ENCODE measurements at regions not wholly inside any gene's neighbourhood (a gene's known extent, or its start where the extent isn't known, plus 50 kb on each side); places are given as distances from the start of the nearest gene placed in this dataset.

GRCh38 chr6:80725156-80725930 is 618.9 kb downstream of the BCKDHB start:
- TF ChIP-seq CTCF (IDR thresholded peaks at IDR 0.05; ENCODE audit: extremely low read depth, insufficient read depth, missing control alignments), result no peak
- no peak for DNase-seq (ENCODE audit: low spot score)
- in situ Hi-C loops (cut with MboI; ENCODE audit: low pct_unique_long_range_greater_than_20kb, low sequenced_read_pairs, unreplicated experiment), result no loop called here

GRCh38 chr6:80720824-80721223 is 614.4 kb downstream of the BCKDHB start:
- TF ChIP-seq CTCF (IDR thresholded peaks at IDR 0.05; ENCODE audit: extremely low read depth, insufficient read depth, missing control alignments), result no peak
- DNase-seq (ENCODE audit: low spot score), result no peak
- in situ Hi-C loops (cut with MboI; ENCODE audit: low pct_unique_long_range_greater_than_20kb, low sequenced_read_pairs, unreplicated experiment), result no loop called here

- no peak for TF ChIP-seq CTCF (IDR thresholded peaks at IDR 0.05; ENCODE audit: extremely low read depth, insufficient read depth, missing control alignments)
- DNase-seq (ENCODE audit: low spot score), result no peak
- in situ Hi-C loops (cut with MboI; ENCODE audit: low pct_unique_long_range_greater_than_20kb, low sequenced_read_pairs, unreplicated experiment), result no loop called here
These were observed 608.0 kb downstream of the BCKDHB start for GRCh38 chr6:80714513-80714912.

- no peak for TF ChIP-seq CTCF (IDR thresholded peaks at IDR 0.05; ENCODE audit: extremely low read depth, insufficient read depth, missing control alignments)
- DNase-seq (ENCODE audit: low spot score), result no peak
- in situ Hi-C loops (cut with MboI; ENCODE audit: low pct_unique_long_range_greater_than_20kb, low sequenced_read_pairs, unreplicated experiment), result no loop called here
These were observed 592.0 kb downstream of the BCKDHB start for GRCh38 chr6:80698459-80698858.

GRCh38 chr6:80696268-80696667 is 589.8 kb downstream of the BCKDHB start:
- in situ Hi-C loops (cut with MboI; ENCODE audit: low pct_unique_long_range_greater_than_20kb, low sequenced_read_pairs, unreplicated experiment), result no loop called here
- no peak for DNase-seq (ENCODE audit: low spot score)
- no peak for TF ChIP-seq CTCF (IDR thresholded peaks at IDR 0.05; ENCODE audit: extremely low read depth, insufficient read depth, missing control alignments)

GRCh38 chr6:80690551-80691131 is 584.2 kb downstream of the BCKDHB start:
- no peak for DNase-seq (ENCODE audit: low spot score)
- in situ Hi-C loops (cut with MboI; ENCODE audit: low pct_unique_long_range_greater_than_20kb, low sequenced_read_pairs, unreplicated experiment), result no loop called here
- TF ChIP-seq CTCF (IDR thresholded peaks at IDR 0.05; ENCODE audit: extremely low read depth, insufficient read depth, missing control alignments), result no peak

Data from GM13977 (cell line).